GM20000 (cell line): ENCODE measurements at regions not wholly inside any gene's neighbourhood (a gene's known extent, or its start where the extent isn't known, plus 50 kb on each side); places are given as distances from the start of the nearest gene placed in this dataset.
"Not testable (repeated sequence)": the region's sequence is repeated elsewhere in the genome, so short reads cannot be mapped to it uniquely, and the experiment has no call there.

Source experiments
- DNase-seq: peaks from one replicate; pipeline ENCODE4 v3.0.0; 2012; ENCODE audit warnings: low spot score
- TF ChIP-seq, protein P1 (sequence below): IDR thresholded peaks from 2 replicates; pipeline ENCODE4 v1.5.1; 2012; ENCODE audit warnings: mild to moderate bottlenecking, control low read depth; ENCODE audit errors: extremely low read depth, missing control alignments

DNA sequence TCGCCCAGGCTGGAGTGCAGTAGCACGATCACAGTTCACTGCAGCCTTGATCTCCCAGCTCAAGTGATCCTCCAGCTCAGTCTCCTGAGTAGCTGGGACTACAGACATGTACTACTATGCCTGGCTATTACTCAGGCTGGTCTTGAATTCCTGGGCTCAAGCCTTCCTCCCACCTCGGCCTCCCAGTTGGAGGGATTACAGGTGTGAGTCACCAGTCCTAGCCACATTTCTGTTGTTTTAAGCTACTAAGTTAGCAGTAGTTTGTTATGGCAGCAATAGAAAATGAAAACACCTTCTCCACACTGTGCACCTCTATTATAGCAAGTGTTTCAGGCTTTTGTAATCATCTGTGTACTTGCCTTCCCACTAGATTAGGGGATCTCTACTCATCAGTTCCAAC, 588.9 kb upstream of the TLE4 start:
- TF ChIP-seq, protein P1, sequence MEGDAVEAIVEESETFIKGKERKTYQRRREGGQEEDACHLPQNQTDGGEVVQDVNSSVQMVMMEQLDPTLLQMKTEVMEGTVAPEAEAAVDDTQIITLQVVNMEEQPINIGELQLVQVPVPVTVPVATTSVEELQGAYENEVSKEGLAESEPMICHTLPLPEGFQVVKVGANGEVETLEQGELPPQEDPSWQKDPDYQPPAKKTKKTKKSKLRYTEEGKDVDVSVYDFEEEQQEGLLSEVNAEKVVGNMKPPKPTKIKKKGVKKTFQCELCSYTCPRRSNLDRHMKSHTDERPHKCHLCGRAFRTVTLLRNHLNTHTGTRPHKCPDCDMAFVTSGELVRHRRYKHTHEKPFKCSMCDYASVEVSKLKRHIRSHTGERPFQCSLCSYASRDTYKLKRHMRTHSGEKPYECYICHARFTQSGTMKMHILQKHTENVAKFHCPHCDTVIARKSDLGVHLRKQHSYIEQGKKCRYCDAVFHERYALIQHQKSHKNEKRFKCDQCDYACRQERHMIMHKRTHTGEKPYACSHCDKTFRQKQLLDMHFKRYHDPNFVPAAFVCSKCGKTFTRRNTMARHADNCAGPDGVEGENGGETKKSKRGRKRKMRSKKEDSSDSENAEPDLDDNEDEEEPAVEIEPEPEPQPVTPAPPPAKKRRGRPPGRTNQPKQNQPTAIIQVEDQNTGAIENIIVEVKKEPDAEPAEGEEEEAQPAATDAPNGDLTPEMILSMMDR = no peak
- no peak for DNase-seq

DNA sequence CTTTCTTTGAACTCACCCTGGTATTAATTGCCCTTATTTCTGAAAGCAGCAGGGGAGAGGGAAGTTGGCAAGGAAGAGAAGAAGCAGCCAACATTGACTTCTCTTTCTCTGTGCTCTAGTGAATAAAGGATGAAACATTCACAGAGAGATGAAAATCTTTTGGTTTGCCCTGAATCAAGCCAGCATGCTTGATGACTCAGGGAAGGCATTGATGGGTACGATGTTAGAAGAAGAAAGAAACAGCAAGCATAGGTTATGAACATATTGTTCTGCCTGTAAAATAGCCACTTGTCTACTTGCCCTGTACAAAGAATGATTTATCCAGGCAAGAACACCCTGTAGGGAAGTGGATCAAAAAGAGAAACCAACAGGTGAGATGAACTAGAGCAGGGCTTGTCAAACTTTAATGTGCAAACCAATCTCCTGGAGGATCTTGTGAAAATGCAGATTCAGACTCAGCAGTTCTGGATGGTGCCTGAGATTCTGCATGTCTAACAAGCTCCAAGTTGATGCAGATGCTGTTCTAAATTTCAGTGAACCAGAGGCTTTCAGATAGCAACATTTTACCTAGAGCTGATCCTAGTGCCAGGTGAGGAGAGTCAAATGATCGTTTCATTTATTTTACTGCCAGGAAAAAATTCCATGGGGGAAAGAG, 586.6 kb upstream of the TLE4 start:
- TF ChIP-seq, protein P1 = no peak
- no peak for DNase-seq

DNA sequence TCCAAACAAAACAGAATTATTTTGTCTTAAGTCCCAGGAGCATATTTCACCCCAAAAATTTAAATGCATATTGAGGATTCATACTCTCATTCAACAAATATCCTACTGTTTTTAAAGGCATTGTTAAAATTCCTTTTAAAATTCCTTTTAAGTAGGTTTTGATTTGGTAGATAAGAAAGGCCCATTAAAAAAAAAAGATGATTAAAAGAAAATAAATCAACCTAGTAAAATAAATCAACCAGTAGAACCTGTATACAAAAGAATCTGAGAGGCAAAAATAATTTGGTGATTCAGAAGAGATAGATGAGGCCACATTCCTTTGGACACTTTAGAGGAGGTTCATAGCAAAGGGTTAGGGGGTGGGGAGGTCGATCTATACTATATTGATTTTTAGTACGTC, 585.3 kb upstream of the TLE4 start:
- TF ChIP-seq, protein P1 = no peak
- no peak for DNase-seq

DNA sequence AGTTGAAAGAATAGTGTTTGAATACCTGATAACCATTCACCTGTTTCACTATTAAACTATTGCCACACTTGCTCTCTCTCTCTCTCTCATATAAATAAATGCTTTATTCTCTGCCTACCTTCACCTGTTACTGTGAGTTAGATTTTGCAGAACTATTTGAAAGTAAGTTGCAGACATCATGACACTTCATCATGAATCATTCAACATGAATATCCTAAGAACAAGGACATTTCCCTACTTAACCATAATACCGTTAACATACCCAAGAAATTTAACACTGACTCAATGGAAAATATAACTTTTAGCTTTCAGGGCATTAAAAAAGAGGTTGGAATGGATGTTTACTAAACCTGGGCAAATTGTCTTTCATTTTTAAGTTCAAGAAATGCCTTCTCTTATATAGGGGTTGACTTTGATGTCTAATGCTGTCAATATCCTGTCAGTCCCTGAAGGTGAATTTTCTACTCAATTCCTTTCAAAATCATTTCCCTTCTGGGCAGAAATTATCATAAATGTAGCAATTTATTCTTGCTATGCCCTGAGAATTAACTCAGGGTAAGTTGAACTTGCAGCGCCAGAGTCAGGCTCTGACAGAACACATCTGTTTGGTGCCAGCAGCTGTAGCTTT, 582.6 kb upstream of the TLE4 start:
- TF ChIP-seq, protein P1 = no peak

DNA sequence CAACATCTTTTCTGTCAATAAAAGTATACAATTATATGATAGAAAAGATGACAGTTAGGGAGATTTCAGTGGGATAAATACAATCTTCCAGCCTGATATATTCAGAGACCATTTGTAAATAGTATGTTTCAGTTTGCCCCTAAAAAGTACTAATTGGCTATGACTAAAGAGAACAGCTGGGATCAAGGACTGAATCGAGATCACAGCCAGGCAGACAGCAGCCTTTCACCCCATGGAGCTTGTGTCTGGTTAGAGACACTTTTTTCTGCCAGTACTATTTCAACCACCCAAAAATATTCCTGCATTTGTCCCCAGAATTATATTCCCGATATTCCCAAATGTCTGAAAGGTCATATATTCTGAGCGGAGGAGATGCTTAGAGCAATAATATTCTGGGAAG, 577.3 kb upstream of the TLE4 start:
- no peak for DNase-seq
- TF ChIP-seq, protein P1 = no peak

More for the DNA sequence above, 582.6 kb upstream of the TLE4 start:
- DNase-seq = no peak

DNA sequence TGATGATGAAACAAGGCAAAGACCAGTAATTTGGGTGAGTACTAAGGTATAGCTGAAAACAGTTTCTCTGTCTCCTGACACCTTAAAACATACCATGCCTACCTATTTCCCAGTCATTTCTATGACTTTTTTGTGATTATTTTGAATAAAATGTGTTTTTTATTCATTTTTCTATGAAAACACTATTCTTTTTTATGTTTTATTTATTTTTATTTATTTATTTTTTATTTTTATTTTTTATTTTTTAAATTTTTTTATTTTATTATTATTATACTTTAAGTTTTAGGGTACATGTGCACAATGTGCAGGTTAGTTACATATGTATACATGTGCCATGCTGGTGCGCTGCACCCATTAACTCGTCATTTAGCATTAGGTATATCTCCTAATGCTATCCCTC, 576.8 kb upstream of the TLE4 start:
- not testable (repeated sequence) for DNase-seq

DNA sequence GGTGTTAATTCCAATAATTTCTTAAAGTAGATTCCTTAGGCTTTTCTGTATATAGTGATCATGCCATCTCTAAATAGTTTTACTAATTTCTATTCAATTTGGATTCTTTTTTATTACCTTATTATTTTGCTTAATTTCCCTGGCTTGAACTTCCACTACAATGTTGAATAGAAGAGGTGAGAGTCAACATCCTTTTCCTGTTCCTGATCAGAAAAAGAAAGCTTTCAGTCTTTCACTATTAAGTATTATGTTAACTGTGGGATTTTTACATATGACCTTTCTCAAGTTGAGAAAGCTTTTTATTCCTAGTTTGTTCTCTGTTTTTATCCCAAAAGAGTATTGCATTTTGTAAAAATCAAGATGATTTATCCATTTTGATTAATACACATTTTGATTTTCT, 574.5 kb upstream of the TLE4 start:
- DNase-seq = no peak
- TF ChIP-seq, protein P1 = no peak

- TF ChIP-seq, protein P1 = no peak
- DNase-seq = no peak
Measured at GRCh38 chr9:79000230-79001002, 571.3 kb upstream of the TLE4 start.
